ENCODE measurements at regions not wholly inside any gene's neighbourhood (a gene's known extent, or its start where the extent isn't known, plus 50 kb on each side); places are given as distances from the start of the nearest gene placed in this dataset.

DNA sequence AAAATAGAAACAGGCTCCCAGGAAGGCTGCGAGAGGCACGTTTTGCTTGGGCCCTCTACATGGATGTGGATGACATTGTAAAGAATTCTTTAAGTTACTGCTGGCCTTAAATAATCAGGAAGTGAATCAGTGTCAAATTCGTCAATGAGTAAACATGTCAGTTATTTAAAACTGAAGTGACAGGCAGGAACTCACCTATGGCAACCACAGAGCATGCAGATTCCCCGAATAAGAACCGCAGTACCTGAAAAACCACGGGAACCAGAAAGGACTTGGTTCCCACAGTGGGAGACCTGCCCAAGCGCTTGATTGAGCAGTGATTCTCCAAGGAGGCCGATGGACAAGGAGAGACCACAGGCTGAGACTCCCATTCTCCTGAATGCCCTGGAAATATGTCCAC lies 351.2 kb upstream of the AKR1E2 start:
- no peaks in the 10 kb centered on the region for H3K9me3 Mint-ChIP-seq
- peak overlapping the region in 1 of 3 experiments; percentile 87; a peak in 3 of 7 replicates for H3K27ac Mint-ChIP-seq
- TF ChIP-seq, protein P1, sequence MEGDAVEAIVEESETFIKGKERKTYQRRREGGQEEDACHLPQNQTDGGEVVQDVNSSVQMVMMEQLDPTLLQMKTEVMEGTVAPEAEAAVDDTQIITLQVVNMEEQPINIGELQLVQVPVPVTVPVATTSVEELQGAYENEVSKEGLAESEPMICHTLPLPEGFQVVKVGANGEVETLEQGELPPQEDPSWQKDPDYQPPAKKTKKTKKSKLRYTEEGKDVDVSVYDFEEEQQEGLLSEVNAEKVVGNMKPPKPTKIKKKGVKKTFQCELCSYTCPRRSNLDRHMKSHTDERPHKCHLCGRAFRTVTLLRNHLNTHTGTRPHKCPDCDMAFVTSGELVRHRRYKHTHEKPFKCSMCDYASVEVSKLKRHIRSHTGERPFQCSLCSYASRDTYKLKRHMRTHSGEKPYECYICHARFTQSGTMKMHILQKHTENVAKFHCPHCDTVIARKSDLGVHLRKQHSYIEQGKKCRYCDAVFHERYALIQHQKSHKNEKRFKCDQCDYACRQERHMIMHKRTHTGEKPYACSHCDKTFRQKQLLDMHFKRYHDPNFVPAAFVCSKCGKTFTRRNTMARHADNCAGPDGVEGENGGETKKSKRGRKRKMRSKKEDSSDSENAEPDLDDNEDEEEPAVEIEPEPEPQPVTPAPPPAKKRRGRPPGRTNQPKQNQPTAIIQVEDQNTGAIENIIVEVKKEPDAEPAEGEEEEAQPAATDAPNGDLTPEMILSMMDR (conservative IDR thresholded peaks at IDR 0.05), result no peak
- H3T11ph ChIP-seq (ENCODE audit: low read length), result no peak overlapping the region
- H2AFZ ChIP-seq (ENCODE audit: low read length), result no peak overlapping the region
- no peak overlapping the region for H3K9ac ChIP-seq (ENCODE audit: extremely low read depth, insufficient read length, low read length)
- H3K4ac ChIP-seq (ENCODE audit: low read depth, low read length), result no peak overlapping the region
- H3K79me2 ChIP-seq (ENCODE audit: insufficient read depth, low read length), result no peaks in the 10 kb centered on the region
- H4K5ac ChIP-seq (ENCODE audit: insufficient read length, low read depth, low read length), result no peak overlapping the region
- no peak overlapping the region for H2BK5ac ChIP-seq (ENCODE audit: insufficient read length, low read length)
- H3K18ac ChIP-seq (ENCODE audit: insufficient read length, low read depth, low read length), result no peak overlapping the region
- H4K20me1 ChIP-seq (ENCODE audit: control insufficient read depth, insufficient read depth, insufficient read length), result no peaks in the 10 kb centered on the region
- no peak overlapping the region for H3K4me3 Mint-ChIP-seq
- no peak for DNase-seq
- no peak overlapping the region for H3K4me2 ChIP-seq (ENCODE audit: insufficient read depth, insufficient read length, low read length)
- WGBS (ENCODE audit: extremely low coverage, insufficient read length, low lambda C conversion rate), result no CpG with 5 or more reads among the region's 8 CpGs
- H4K91ac ChIP-seq (ENCODE audit: insufficient read length, low read depth, low read length), result no peak overlapping the region
- no peaks in the 10 kb centered on the region for H3K79me1 ChIP-seq (ENCODE audit: insufficient read depth, low read depth, low read length, poor library complexity, severe bottlenecking)
- H3K14ac ChIP-seq (ENCODE audit: insufficient read depth, low read length), result no peak overlapping the region
- H3K27me3 ChIP-seq (ENCODE audit: insufficient read depth, low read length), result no peaks in the 10 kb centered on the region
- H4K8ac ChIP-seq (replicated peaks; ENCODE audit: insufficient read length, low read depth, low read length), result no peak overlapping the region
- no peaks in the 10 kb centered on the region for H3K9me3 ChIP-seq (ENCODE audit: control insufficient read depth, low read depth, low read length)
- H2BK120ac ChIP-seq (ENCODE audit: low read depth, low read length, poor library complexity, severe bottlenecking), result no peak overlapping the region
- H2BK20ac ChIP-seq (ENCODE audit: low read depth, low read length, poor library complexity, severe bottlenecking), result no peak overlapping the region
- no peaks in the 10 kb centered on the region for H3K23me2 ChIP-seq (ENCODE audit: insufficient read length, low read depth, low read length, poor library complexity, severe bottlenecking)
- no peak overlapping the region for H3K56ac ChIP-seq (ENCODE audit: insufficient read length, low read depth, low read length)
- H3K4me1 ChIP-seq (ENCODE audit: insufficient read depth, low read length), result no peaks in the 10 kb centered on the region; the same call in 1 of the 2 replicates
- H2AK5ac ChIP-seq (ENCODE audit: insufficient read length, low read length), result no peak overlapping the region
- peaks cover 17 to 18% of the 10 kb centered on the region in 2 experiments for H3K4me1 Mint-ChIP-seq
- no peaks in the 10 kb centered on the region for H3K27me3 Mint-ChIP-seq (ENCODE audit: low read depth)
- H2BK12ac ChIP-seq (ENCODE audit: insufficient read length, low read depth, low read length), result no peak overlapping the region
- no peak overlapping the region for H2BK15ac ChIP-seq (ENCODE audit: low read depth, low read length)
- H3K27ac ChIP-seq (ENCODE audit: insufficient read length, low read depth, low read length), result no peak overlapping the region
- H3K23ac ChIP-seq (ENCODE audit: insufficient read length, low read depth, low read length), result no peak overlapping the region
- H3K36me3 Mint-ChIP-seq (ENCODE audit: insufficient read depth in 1 of 3, low read depth in 3 of 3), result no peaks in the 10 kb centered on the region; a peak in 1 of 7 replicates
